Esophagus squamous epithelium (tissue), 4 donors: ENCODE measurements at regions not wholly inside any gene's neighbourhood (a gene's known extent, or its start where the extent isn't known, plus 50 kb on each side); places are given as distances from the start of the nearest gene placed in this dataset.

ENCODE experiments used
- CTCF ChIP-seq, 6 experiments: fragments of 450-650 bp in 4 of 6; fragments of 200-600 bp in 2 of 6; sonication (generic) in 2 of 6; IDR thresholded peaks; one replicate each; pipeline ENCODE4 v1.5.1; 2016 to 2019; ENCODE audit warnings: antibody characterized with exemption in 6 of 6, mild to moderate bottlenecking in 4 of 6, moderate library complexity in 4 of 6
- POLR2A ChIP-seq, 4 donors: fragments of 450-650 bp; IDR thresholded peaks; one replicate each; pipeline ENCODE4 v1.6.1; 2017; ENCODE audit warnings: antibody characterized with exemption in 4 of 4, mild to moderate bottlenecking in 4 of 4, moderate library complexity in 3 of 4

- TF ChIP-seq CTCF (IDR thresholded peaks at IDR 0.05) (no peak), POLR2A (IDR thresholded peaks at IDR 0.05) (no peak)
Measured at GRCh38 chr20:52439375-52439774, 247.8 kb upstream of the ZFP64 start.
